ENCODE measurements at regions not wholly inside any gene's neighbourhood (a gene's known extent, or its start where the extent isn't known, plus 50 kb on each side); places are given as distances from the start of the nearest gene placed in this dataset.

DNA sequence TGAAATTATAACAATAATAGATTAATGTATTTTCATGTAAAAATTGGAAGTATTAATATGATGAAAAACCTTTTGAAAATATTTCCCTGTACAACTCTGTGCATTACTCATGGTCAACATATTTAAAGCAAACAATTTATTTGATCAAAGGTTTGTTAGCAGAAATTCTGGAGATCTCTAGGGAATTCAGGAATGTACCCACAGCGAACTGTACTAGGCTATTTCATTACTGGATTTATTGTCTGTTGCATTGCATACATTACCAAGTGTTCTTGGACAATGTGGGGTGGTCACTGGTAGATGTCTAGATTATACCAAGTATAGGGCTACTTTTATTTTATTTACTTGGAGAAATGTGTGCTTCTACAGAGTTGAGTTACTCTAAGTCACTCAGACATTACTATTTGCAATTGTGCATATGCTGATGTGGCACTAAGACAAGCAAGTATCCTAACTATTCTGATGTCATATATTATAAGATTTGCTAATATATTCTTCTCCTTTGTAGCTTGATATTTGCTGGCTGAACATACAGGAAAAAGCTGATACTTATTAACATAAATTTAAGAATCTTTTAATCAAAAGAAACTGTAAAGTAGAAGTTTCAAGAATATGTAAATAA is 323.3 kb downstream of the CCER1 start:
- no peak overlapping the region for H3K4me2 ChIP-seq (ENCODE audit: low read length)
- H3K9ac ChIP-seq (ENCODE audit: low read length) = no peak overlapping the region
- H3F3A ChIP-seq (ENCODE audit: insufficient read depth, low read length, poor library complexity, severe bottlenecking) = peaks cover 6% of the 10 kb centered on the region
- H3K9me2 ChIP-seq (ENCODE audit: insufficient read depth, low read length) = no peaks in the 10 kb centered on the region
- H3K36me3 ChIP-seq (ENCODE audit: insufficient read depth, low read length) = no peaks in the 10 kb centered on the region
- H3K9me3 ChIP-seq (ENCODE audit: low read length) = no peaks in the 10 kb centered on the region
- no peaks in the 10 kb centered on the region for H3K79me2 ChIP-seq (replicated peaks; ENCODE audit: insufficient read depth, low read length)
- no peaks in the 10 kb centered on the region for H4K20me1 ChIP-seq (ENCODE audit: insufficient read depth)
- H2AFZ ChIP-seq (ENCODE audit: low read depth, low read length) = no peak overlapping the region
- no peak overlapping the region for H3K27ac ChIP-seq (ENCODE audit: low read length)
- no peak overlapping the region for H3K4me3 ChIP-seq (ENCODE audit: low read length)
- no peaks in the 10 kb centered on the region for H3K27me3 ChIP-seq (ENCODE audit: insufficient read depth, low read depth, low read length)
- TF ChIP-seq EP300 (conservative IDR thresholded peaks at IDR 0.05; ENCODE audit: poor library complexity, severe bottlenecking) (no peak), POLR2AphosphoS5 (IDR thresholded peaks at IDR 0.05) (no peak), TAF1 (IDR thresholded peaks at IDR 0.05; ENCODE audit: low read depth) (no peak), RAD21 (conservative IDR thresholded peaks at IDR 0.05) (no peak), MXI1 (conservative IDR thresholded peaks at IDR 0.05; ENCODE audit: poor library complexity, severe bottlenecking) (no peak)
- TF ChIP-seq, protein P1, sequence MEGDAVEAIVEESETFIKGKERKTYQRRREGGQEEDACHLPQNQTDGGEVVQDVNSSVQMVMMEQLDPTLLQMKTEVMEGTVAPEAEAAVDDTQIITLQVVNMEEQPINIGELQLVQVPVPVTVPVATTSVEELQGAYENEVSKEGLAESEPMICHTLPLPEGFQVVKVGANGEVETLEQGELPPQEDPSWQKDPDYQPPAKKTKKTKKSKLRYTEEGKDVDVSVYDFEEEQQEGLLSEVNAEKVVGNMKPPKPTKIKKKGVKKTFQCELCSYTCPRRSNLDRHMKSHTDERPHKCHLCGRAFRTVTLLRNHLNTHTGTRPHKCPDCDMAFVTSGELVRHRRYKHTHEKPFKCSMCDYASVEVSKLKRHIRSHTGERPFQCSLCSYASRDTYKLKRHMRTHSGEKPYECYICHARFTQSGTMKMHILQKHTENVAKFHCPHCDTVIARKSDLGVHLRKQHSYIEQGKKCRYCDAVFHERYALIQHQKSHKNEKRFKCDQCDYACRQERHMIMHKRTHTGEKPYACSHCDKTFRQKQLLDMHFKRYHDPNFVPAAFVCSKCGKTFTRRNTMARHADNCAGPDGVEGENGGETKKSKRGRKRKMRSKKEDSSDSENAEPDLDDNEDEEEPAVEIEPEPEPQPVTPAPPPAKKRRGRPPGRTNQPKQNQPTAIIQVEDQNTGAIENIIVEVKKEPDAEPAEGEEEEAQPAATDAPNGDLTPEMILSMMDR (IDR thresholded peaks at IDR 0.05; ENCODE audit: poor library complexity, severe bottlenecking) = no peak
- TF ChIP-seq, protein P2, sequence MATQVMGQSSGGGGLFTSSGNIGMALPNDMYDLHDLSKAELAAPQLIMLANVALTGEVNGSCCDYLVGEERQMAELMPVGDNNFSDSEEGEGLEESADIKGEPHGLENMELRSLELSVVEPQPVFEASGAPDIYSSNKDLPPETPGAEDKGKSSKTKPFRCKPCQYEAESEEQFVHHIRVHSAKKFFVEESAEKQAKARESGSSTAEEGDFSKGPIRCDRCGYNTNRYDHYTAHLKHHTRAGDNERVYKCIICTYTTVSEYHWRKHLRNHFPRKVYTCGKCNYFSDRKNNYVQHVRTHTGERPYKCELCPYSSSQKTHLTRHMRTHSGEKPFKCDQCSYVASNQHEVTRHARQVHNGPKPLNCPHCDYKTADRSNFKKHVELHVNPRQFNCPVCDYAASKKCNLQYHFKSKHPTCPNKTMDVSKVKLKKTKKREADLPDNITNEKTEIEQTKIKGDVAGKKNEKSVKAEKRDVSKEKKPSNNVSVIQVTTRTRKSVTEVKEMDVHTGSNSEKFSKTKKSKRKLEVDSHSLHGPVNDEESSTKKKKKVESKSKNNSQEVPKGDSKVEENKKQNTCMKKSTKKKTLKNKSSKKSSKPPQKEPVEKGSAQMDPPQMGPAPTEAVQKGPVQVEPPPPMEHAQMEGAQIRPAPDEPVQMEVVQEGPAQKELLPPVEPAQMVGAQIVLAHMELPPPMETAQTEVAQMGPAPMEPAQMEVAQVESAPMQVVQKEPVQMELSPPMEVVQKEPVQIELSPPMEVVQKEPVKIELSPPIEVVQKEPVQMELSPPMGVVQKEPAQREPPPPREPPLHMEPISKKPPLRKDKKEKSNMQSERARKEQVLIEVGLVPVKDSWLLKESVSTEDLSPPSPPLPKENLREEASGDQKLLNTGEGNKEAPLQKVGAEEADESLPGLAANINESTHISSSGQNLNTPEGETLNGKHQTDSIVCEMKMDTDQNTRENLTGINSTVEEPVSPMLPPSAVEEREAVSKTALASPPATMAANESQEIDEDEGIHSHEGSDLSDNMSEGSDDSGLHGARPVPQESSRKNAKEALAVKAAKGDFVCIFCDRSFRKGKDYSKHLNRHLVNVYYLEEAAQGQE (IDR thresholded peaks at IDR 0.05; ENCODE audit: borderline replicate concordance) = no peak

DNA sequence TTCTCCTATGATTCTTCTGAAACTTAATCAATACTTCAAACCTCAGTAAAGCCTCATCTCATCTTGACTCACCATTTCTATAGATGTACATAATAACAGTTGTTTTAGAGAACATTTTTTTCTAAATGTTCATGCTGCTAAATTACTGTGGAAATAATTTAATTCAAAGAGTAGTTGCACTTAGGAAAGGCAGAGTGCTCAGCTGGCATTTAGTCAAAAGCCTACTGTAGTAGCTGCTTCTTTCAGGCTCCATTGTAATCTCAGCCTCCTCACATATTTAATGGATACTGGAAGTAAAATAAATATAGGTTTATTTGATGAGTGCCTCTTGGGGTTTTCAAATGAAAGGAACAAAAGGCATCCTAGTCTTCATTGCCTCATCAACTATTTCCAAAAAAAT is 325.0 kb downstream of the CCER1 start:
- Histone ChIP-seq H3K9me2 (ENCODE audit: insufficient read depth, low read length) (no peaks in the 10 kb centered on the region), H3K9me3 (ENCODE audit: low read length) (no peaks in the 10 kb centered on the region), H3K9ac (ENCODE audit: low read length) (no peak overlapping the region), H3K4me2 (ENCODE audit: low read length) (no peak overlapping the region), H3K27ac (ENCODE audit: low read length) (peak overlapping the region; percentile 1), H4K20me1 (ENCODE audit: insufficient read depth) (no peaks in the 10 kb centered on the region), H3K27me3 (ENCODE audit: insufficient read depth, low read depth, low read length) (no peaks in the 10 kb centered on the region), H3F3A (ENCODE audit: insufficient read depth, low read length, poor library complexity, severe bottlenecking) (peaks cover 6% of the 10 kb centered on the region), H3K36me3 (ENCODE audit: insufficient read depth, low read length) (no peaks in the 10 kb centered on the region), H3K4me3 (ENCODE audit: low read length) (no peak overlapping the region), H2AFZ (ENCODE audit: low read depth, low read length) (no peak overlapping the region), H3K79me2 (replicated peaks; ENCODE audit: insufficient read depth, low read length) (no peaks in the 10 kb centered on the region)
- no peak for TF ChIP-seq TAF1 (IDR thresholded peaks at IDR 0.05; ENCODE audit: low read depth)

DNA sequence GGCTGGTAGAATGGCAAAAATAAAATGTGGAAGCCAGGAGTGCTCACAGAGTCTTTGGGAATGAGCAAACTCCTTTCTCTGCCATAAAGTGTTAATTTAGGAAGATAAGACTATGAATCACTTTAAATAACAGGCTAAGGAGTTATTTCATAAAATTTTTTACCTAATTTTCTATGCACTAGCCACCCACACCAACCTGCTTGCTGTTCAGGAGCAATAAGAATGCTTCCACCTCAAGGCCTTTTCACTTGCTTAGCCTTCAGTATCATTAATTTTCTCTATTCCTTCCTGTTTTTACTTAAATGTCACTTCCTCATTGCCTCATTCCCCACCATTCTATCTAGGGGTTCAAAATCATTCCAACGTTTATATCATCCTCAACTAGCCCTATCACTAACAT is 326.8 kb downstream of the CCER1 start:
- peak overlapping the region; percentile 67 for H3K27ac ChIP-seq (ENCODE audit: low read length)
- no peaks in the 10 kb centered on the region for H3K27me3 ChIP-seq (ENCODE audit: insufficient read depth, low read depth, low read length)
- H2AFZ ChIP-seq (ENCODE audit: low read depth, low read length) = no peak overlapping the region
- no peak overlapping the region for H3K4me2 ChIP-seq (ENCODE audit: low read length)
- H3F3A ChIP-seq (ENCODE audit: insufficient read depth, low read length, poor library complexity, severe bottlenecking) = peaks cover 6% of the 10 kb centered on the region
- H3K36me3 ChIP-seq (ENCODE audit: insufficient read depth, low read length) = no peaks in the 10 kb centered on the region
- H4K20me1 ChIP-seq (ENCODE audit: insufficient read depth) = no peaks in the 10 kb centered on the region
- no peak overlapping the region for H3K9ac ChIP-seq (ENCODE audit: low read length)
- no peaks in the 10 kb centered on the region for H3K9me2 ChIP-seq (ENCODE audit: insufficient read depth, low read length)
- no peaks in the 10 kb centered on the region for H3K79me2 ChIP-seq (replicated peaks; ENCODE audit: insufficient read depth, low read length)
- no peaks in the 10 kb centered on the region for H3K9me3 ChIP-seq (ENCODE audit: low read length)
- TF ChIP-seq EZH2 (IDR thresholded peaks at IDR 0.05; ENCODE audit: borderline replicate concordance, insufficient read depth, low read length, poor library complexity, severe bottlenecking) = no peak
- H3K4me3 ChIP-seq (ENCODE audit: low read length) = peak overlapping the region; percentile 14

All from neural cell (in vitro differentiated cells).